GM18873 (cell line): ENCODE measurements at regions not wholly inside any gene's neighbourhood (a gene's known extent, or its start where the extent isn't known, plus 50 kb on each side); places are given as distances from the start of the nearest gene placed in this dataset.
A peak's percentile ranks its signal among the peaks of the same experiment; 100 is the strongest.

ENCODE experiments used
- ATAC-seq: cut with Tn5 transposase; IDR thresholded peaks from one replicate; pipeline ENCODE4 v1.9.1; 2021; ENCODE audit warnings: mild to moderate bottlenecking, moderate library complexity, moderate number of reproducible peaks; ENCODE audit not compliant: unreplicated experiment, low FRiP score

DNA sequence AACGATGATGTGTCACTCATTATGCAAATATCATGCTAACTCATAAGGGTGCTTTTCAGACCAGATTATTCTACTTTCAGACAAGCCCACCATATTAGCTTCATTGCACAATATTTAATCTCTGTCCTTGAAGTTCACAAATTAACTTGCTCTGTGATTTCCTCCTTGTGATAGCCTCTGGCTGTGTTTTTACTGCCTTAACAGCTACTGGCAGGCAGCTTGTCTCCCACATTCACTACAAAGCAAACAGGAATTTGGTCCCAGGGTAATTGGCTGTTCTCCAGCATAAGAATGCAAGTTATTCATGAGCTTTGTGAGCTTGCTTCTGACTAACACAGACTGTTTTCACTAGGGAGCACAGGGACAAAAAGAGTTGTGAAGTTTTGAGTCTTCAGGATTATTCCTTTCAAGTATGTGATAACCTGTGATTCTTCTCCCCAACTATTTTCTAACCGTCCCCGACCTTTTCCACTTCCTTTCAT is 87.9 kb upstream of the HMCN1 start:
- no peak for ATAC-seq

DNA sequence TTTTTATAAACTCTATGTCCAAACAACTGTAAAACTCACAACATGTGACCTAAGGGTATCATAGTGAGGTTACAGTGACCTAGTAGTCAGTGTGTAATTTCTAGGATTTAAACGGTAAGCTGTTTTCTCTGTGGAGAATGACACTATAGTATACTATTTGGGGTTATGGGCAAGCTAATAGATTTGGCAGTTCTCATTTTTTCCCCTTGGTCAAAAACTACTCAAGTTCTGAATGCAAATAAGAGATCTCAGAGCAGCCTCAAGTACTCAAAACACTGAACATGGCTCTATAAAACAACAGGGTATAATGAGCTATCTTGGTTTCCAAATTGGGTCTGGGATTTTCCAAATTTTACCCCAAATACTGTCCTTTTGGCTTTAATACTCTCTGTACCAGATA is 88.5 kb upstream of the HMCN1 start:
- no peak for ATAC-seq

GRCh38 chr1:185645162-185645640 is 89.0 kb upstream of the HMCN1 start:
- no peak for ATAC-seq

DNA sequence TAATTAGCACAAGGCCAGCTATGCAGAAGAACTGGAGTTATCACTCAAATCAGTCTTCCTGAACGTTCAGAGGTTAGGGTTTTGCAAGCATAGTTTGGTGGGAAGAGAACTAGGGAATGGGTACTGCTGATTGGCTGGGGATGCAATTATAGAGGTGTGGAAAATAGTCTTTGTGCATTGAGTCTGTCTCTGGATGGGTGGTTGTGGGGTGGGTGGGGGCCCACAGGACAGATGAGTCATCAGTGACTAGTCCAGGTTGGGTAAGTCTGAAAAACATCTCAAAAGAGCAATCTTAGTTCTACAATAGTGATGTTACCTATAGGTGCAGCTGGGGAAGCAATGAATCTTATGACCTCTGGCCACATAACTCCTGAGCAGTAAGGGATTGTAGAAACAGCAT is 89.7 kb upstream of the HMCN1 start:
- ATAC-seq, result no peak

DNA sequence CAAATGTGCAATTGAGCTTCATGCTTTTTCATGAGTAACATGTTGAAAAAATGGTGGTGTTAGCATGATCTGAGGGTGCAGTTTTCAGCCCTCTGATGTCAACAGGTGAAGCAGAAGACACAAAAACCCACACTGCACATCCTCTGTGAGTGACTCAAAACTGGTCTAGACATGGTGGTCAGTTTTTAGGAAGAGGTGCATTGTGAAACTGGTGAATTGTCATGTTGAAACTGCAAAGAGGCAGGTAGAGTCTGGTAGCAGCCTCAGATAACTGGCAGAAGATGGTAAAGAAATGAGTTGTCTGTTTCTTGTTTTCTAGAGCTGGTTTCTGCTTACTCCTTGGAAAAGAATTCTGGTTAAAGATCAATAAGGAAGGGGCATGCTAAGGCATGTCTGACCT is 97.3 kb upstream of the HMCN1 start:
- ATAC-seq, result peak; percentile 99

GRCh38 chr1:185634704-185635103 is 99.5 kb upstream of the HMCN1 start:
- no peak for ATAC-seq

DNA sequence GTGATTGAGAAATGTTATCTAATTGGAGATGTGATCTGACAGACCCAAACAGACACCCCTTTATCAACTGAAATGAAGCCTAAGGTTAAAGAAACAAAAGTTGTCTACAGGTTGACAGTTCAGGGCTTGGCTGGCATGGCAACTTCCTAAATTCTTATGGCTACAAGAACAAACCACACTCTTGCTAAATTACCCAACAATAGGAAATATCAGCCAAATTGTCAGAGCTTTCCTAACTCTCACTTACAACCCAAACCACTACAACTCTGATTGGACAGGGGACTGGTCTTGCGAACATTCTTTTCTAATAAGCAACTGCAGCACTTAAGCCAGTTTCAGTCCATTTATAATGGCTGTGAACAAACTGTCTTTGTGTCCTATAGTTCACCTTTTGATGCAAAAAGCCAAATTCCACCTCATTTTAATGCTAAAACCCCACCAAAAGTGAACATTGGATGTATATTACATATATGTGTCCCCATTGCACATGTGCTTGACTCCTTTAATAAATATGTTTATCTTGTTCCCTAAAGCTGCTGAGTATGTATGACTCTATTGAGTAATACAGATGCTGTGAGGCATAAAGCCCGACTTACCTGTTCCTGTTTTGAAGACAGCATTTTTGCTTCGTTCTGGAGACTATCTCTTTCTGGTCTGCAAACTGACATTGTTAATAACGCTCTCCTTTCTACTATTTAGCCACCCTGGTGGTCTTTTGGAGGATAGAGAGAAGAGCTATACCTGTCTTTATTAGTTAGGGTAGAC is 101.3 kb upstream of the HMCN1 start:
- no peak for ATAC-seq

GRCh38 chr1:185631843-185632242 is 102.3 kb upstream of the HMCN1 start:
- no peak for ATAC-seq

- ATAC-seq, result no peak
Observed at GRCh38 chr1:185627761-185628501, 106.3 kb upstream of the HMCN1 start.

GRCh38 chr1:185627171-185627570 is 107.0 kb upstream of the HMCN1 start:
- ATAC-seq, result no peak

DNA sequence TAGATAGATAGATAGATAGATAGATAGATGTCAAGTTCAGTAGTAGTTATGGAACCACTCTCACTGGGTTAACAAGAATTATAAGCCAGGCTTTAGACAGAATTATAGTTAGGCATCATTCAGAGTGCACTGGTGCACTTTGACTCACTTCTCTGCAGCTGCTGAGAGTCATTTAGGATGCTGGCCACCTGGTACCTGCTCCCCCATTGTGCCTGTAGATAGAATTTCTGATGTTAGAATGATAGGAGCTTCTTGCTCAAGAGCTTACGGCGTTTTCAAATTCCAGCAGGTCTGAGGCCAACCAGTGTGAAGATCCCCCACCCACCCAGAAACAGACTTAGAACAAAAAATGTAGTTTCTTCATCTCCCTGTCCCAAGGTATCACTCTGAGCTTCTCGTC is 107.8 kb upstream of the HMCN1 start:
- no peak for ATAC-seq

DNA sequence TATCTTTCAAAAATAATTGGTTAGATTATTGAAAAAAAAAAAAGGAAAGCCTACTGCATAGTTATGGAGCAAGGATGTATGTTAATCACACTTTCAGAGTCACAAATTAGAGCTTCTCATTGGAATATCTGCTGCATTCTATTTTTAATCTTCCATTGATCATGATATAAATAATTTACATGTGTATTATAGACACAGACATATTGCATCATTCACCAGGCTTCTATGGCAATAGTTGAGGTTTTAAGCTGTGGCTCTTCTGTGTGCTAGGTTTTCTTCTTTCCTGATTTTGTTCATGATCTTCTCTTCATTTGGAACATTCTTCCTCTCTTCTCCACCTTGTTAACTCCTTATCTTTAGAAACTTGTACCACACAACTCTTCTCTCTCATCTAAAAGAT is 123.2 kb upstream of the HMCN1 start:
- no peak for ATAC-seq

- ATAC-seq, result peak; percentile 74
Observed at GRCh38 chr1:185608177-185608576, 126.0 kb upstream of the HMCN1 start.

- peak; percentile 51 for ATAC-seq
Observed at GRCh38 chr1:185603158-185603557, 131.0 kb upstream of the HMCN1 start.

- peak; percentile 39 for ATAC-seq
Observed at GRCh38 chr1:185601189-185601588, 133.0 kb upstream of the HMCN1 start.

DNA sequence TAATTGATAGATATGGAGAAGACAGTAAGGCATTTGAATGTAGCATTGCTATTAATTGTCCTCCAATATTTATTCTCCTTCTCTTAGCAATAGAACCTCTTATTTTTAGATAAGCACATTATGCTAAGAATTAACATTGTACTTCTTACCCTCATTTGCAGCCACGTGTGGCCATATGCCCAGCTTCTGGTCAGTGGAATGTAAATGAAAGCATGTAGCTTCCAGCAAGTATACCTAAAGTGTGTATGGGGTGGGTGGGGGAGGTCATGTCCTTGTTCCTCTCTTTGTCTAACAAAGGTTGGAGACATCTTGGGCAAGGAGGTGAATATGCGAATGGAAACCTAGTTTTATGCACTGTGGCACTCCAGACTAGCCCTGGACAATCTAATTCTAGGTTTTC is 133.6 kb upstream of the HMCN1 start:
- ATAC-seq, result no peak

DNA sequence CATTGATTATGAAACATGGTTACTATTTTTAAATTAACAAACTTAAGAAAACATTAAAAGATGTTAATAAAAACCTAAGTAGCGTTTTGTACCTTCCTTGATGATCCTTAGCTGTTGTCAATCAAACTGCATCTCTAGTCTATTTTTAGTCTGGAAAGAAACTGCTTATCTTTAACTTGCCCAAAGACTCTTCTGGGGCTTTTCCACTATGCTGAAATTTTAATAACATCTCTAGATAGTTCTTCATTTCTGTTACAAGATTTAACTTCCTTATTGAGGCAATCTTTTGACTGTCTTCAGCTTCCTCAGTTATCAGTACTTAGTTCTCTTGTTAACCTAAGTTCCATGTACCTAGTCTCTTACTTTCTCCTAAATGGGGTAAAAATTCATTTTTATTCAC is 135.9 kb upstream of the HMCN1 start:
- ATAC-seq, result no peak

DNA sequence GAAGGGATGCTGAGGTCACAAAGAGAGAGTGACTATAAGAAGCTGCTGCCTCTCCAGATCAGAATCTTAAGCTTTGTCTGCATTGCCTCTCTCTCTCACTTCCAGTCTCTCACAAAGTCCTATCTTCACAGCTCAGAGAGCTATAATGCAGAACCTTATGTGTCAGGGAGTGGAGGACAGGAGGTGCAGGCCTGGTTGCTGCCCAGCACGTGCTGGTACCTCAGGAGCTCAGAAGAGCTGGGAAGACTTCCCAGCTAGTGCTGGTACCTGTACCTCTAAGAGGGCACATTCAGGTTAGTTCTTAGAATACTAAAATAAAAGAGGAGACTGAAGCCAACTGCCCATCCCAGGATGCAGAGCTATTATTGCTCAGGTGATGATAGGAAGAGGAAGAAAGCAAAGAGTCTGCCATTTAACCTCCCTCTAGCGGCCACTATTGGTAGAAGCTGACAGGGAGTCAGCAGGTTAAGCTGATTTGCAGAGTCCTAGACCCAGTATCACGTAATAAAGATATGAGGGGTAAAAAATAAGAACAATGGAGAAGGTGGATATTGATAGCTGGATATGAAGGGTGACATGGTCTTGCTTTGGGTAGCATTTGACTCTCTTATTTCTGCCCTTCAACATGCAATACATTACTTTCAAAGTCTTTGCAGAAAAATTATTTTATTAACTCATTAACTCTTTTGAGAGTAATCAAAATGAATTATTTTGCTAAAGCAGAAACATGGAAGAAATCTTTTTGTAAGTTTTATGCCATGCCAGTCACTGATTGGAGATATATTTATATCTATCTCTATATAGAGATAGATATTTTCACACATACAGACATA is 138.1 kb upstream of the HMCN1 start:
- peak; percentile 61 for ATAC-seq

DNA sequence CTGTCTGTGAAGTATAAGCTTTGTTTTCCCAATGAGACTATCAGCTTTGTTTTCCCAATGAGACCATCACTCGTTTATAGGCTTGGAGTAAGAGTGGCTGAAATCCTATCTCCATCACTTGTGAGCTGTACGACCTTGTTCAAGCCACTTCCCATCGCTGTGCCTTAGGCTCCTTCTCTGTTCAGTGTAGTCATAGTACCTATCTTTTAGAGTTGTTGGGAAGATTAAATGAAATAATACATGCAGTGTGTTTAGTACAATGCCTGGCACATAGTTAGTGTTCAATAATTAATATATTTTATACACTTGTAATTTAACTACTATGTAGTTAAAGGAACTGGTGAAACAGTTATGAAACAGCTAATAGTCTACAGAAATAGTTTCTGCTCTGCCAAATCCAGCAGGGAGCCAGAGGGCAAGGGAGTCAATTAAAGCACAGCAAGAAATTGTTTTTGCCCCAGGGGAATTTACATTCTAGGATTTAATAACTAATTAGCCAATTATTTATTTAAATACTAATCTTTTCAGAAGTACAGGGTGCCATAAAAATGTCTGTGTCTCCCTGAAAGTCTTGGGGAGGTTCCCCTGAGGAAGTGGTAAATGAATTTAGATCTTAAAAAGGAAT is 139.3 kb upstream of the HMCN1 start:
- ATAC-seq, result no peak

DNA sequence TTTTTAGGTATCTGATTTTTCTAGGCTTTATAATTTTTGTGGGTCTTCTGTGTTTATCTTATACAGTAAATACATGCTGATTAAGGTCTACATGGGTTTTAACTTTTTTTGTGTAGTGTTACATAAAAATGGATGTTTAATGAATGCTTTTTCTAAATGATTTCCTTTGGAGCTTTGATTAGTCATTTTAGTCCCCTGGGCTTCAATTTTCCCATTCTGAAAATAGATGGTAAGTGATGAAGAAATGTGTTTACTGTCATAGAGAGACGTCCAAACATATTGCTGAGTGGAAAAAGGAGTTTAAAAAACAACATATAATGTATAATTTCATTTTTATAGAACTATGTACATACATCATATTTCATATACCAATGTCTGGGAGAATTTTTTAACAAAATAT is 140.9 kb upstream of the HMCN1 start:
- ATAC-seq, result no peak
